Uterus (tissue), 2 donors: ENCODE measurements at regions not wholly inside any gene's neighbourhood (a gene's known extent, or its start where the extent isn't known, plus 50 kb on each side); places are given as distances from the start of the nearest gene placed in this dataset.

Source experiments
- CTCF ChIP-seq, 4 experiments: fragments of 200-600 bp in 2 of 4; fragments of 450-650 bp in 2 of 4; sonication (generic) in 2 of 4; IDR thresholded peaks; one replicate each; pipeline ENCODE4 v1.5.1; 2016 to 2019; ENCODE audit warnings: antibody characterized with exemption in 4 of 4, mild to moderate bottlenecking in 2 of 4, moderate library complexity in 1 of 4
- POLR2A ChIP-seq, 2 donors: fragments of 450-650 bp; IDR thresholded peaks; one replicate each; pipeline ENCODE4 v1.6.1; 2016; ENCODE audit warnings: antibody characterized with exemption in 2 of 2, mild to moderate bottlenecking in 1 of 2, moderate library complexity in 1 of 2

- TF ChIP-seq CTCF (IDR thresholded peaks at IDR 0.05), result no peak
- no peak for TF ChIP-seq POLR2A (IDR thresholded peaks at IDR 0.05)
These were observed 188.0 kb upstream of the TAB2 start for GRCh38 chr6:149129371-149130077.
